ENCODE measurements at regions not wholly inside any gene's neighbourhood (a gene's known extent, or its start where the extent isn't known, plus 50 kb on each side); places are given as distances from the start of the nearest gene placed in this dataset.

GRCh38 chrX:114127005-114127404 lies 456.9 kb upstream of the HTR2C start:
- TF ChIP-seq JUN (IDR thresholded peaks at IDR 0.05; ENCODE audit: low read depth, low read length): no peak
- no peak for TF ChIP-seq CTCF (IDR thresholded peaks at IDR 0.05; ENCODE audit: control extremely low read depth in 1 of 3, insufficient read depth in 1 of 3, low read depth in 1 of 3, low read length in 3 of 3)
- TF ChIP-seq SIN3A (conservative IDR thresholded peaks at IDR 0.05 in 1 of 2, IDR thresholded peaks at IDR 0.05 in 1 of 2; ENCODE audit: low read depth in 1 of 2, low read length in 2 of 2): no peak
- TF ChIP-seq, protein P1, sequence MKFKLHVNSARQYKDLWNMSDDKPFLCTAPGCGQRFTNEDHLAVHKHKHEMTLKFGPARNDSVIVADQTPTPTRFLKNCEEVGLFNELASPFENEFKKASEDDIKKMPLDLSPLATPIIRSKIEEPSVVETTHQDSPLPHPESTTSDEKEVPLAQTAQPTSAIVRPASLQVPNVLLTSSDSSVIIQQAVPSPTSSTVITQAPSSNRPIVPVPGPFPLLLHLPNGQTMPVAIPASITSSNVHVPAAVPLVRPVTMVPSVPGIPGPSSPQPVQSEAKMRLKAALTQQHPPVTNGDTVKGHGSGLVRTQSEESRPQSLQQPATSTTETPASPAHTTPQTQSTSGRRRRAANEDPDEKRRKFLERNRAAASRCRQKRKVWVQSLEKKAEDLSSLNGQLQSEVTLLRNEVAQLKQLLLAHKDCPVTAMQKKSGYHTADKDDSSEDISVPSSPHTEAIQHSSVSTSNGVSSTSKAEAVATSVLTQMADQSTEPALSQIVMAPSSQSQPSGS (IDR thresholded peaks at IDR 0.05; ENCODE audit: low read length): no peak
- no peak for TF ChIP-seq POLR2AphosphoS5 (IDR thresholded peaks at IDR 0.05; ENCODE audit: low read depth, low read length)
- TF ChIP-seq POLR2A (IDR thresholded peaks at IDR 0.05; ENCODE audit: control extremely low read depth in 1 of 2, low read depth in 2 of 2, low read length in 2 of 2): no peak
- no peak for TF ChIP-seq ASH2L (IDR thresholded peaks at IDR 0.05; ENCODE audit: low read length)
- no peak for TF ChIP-seq TEAD4 (IDR thresholded peaks at IDR 0.05; ENCODE audit: low read depth, low read length)
- TF ChIP-seq CHD2 (IDR thresholded peaks at IDR 0.05; ENCODE audit: low read length): no peak
